ENCODE measurements at regions not wholly inside any gene's neighbourhood (a gene's known extent, or its start where the extent isn't known, plus 50 kb on each side); places are given as distances from the start of the nearest gene placed in this dataset.

GRCh38 chr1:5779608-5780323, 212.5 kb downstream of the NPHP4 start:
- TF ChIP-seq, protein P1, sequence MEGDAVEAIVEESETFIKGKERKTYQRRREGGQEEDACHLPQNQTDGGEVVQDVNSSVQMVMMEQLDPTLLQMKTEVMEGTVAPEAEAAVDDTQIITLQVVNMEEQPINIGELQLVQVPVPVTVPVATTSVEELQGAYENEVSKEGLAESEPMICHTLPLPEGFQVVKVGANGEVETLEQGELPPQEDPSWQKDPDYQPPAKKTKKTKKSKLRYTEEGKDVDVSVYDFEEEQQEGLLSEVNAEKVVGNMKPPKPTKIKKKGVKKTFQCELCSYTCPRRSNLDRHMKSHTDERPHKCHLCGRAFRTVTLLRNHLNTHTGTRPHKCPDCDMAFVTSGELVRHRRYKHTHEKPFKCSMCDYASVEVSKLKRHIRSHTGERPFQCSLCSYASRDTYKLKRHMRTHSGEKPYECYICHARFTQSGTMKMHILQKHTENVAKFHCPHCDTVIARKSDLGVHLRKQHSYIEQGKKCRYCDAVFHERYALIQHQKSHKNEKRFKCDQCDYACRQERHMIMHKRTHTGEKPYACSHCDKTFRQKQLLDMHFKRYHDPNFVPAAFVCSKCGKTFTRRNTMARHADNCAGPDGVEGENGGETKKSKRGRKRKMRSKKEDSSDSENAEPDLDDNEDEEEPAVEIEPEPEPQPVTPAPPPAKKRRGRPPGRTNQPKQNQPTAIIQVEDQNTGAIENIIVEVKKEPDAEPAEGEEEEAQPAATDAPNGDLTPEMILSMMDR (IDR thresholded peaks at IDR 0.05; ENCODE audit: low read depth, low read length, poor library complexity, severe bottlenecking) = no peak
- TF ChIP-seq EZH2phosphoT487 (IDR thresholded peaks at IDR 0.05; ENCODE audit: borderline replicate concordance, low read length) = no peak

All from DOHH2 (cell line).